Mucosa of rectum (tissue), 2 donors: ENCODE measurements at regions not wholly inside any gene's neighbourhood (a gene's known extent, or its start where the extent isn't known, plus 50 kb on each side); places are given as distances from the start of the nearest gene placed in this dataset.

Source experiments
- H3K27ac ChIP-seq, 2 donors: one replicate each; pipeline ENCODE4 v1.7.0; 2013; ENCODE audit warnings: inconsistent platforms in 2 of 2, low read depth in 2 of 2, low read length in 2 of 2
- H3K27me3 ChIP-seq, 2 donors: one replicate each; pipeline ENCODE4 v1.7.0; 2013; ENCODE audit warnings: low read length in 2 of 2; ENCODE audit not compliant: control insufficient read depth in 2 of 2, insufficient read depth in 2 of 2
- H3K36me3 ChIP-seq, 2 donors: one replicate each; pipeline ENCODE4 v1.7.0; 2013; ENCODE audit warnings: low read length in 2 of 2; ENCODE audit not compliant: control insufficient read depth in 2 of 2, insufficient read depth in 2 of 2
- H3K4me1 ChIP-seq, 2 donors: one replicate each; pipeline ENCODE4 v1.7.0; 2013; ENCODE audit warnings: low read length in 2 of 2, mild to moderate bottlenecking in 1 of 2; ENCODE audit not compliant: control insufficient read depth in 2 of 2, insufficient read depth in 2 of 2
- H3K4me3 ChIP-seq, 2 donors: one replicate each; pipeline ENCODE4 v1.7.0; 2013; ENCODE audit warnings: low read length in 2 of 2
- H3K9ac ChIP-seq, 2 donors: one replicate each; pipeline ENCODE4 v1.7.0; 2013; ENCODE audit warnings: low read length in 2 of 2, low read depth in 1 of 2, mild to moderate bottlenecking in 1 of 2
- H3K9me3 ChIP-seq, 2 donors: one replicate each; pipeline ENCODE4 v1.7.0; 2013; ENCODE audit warnings: low read length in 2 of 2; ENCODE audit not compliant: control insufficient read depth in 2 of 2
- donor health status: healthy.
- donor health status: Normal muscosa, but diverticular disease.

GRCh38 chr14:26265170-26265685 lies 332.6 kb downstream of the NOVA1 start:
- Histone ChIP-seq H3K9me3 (no peaks in the 10 kb centered on the region), H3K4me3 (no peak overlapping the region), H3K4me1 (no peaks in the 10 kb centered on the region), H3K36me3 (no peaks in the 10 kb centered on the region), H3K9ac (no peak overlapping the region), H3K27me3 (no peaks in the 10 kb centered on the region), H3K27ac (no peak overlapping the region)

- no peaks in the 10 kb centered on the region for H3K9me3 ChIP-seq
- no peaks in the 10 kb centered on the region for H3K36me3 ChIP-seq
- H3K4me1 ChIP-seq: no peaks in the 10 kb centered on the region
- no peak overlapping the region for H3K27ac ChIP-seq
- no peak overlapping the region for H3K4me3 ChIP-seq
- no peaks in the 10 kb centered on the region for H3K27me3 ChIP-seq
- no peak overlapping the region for H3K9ac ChIP-seq
These were observed 336.3 kb downstream of the NOVA1 start for GRCh38 chr14:26261368-26262122.

- Histone ChIP-seq H3K4me3 (no peak overlapping the region), H3K9ac (no peak overlapping the region), H3K9me3 (no peaks in the 10 kb centered on the region), H3K27me3 (no peaks in the 10 kb centered on the region), H3K36me3 (no peaks in the 10 kb centered on the region), H3K27ac (no peak overlapping the region), H3K4me1 (no peaks in the 10 kb centered on the region)
These were observed 342.6 kb downstream of the NOVA1 start for GRCh38 chr14:26255213-26255612.

DNA sequence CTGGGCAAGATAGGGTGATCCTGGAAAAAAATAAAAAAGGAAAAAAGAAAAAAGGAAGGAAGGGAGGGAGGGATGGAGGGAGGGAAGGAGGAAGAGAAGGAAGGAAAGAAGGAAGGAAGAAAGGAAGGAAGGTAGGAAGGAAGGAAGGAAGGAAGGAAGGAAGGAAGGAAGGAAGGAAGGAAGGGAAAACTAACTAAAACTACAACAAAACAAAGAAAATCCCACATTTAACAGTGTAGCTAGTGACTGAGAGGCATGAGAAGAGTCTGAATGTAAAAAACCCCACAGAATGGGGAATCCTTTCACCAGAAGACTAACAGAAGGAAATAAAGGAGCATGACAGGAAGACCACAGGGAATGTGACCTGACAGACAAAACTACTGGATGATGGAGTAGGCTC lies 345.7 kb downstream of the NOVA1 start:
- Histone ChIP-seq H3K27ac (no peak overlapping the region), H3K36me3 (no peaks in the 10 kb centered on the region), H3K9me3 (no peaks in the 10 kb centered on the region), H3K9ac (no peak overlapping the region), H3K27me3 (no peaks in the 10 kb centered on the region), H3K4me3 (no peak overlapping the region), H3K4me1 (no peaks in the 10 kb centered on the region)

GRCh38 chr14:26233118-26233517 lies 364.7 kb downstream of the NOVA1 start:
- Histone ChIP-seq H3K27me3 (no peaks in the 10 kb centered on the region), H3K36me3 (no peaks in the 10 kb centered on the region), H3K9me3 (no peaks in the 10 kb centered on the region), H3K4me3 (no peak overlapping the region), H3K27ac (no peak overlapping the region), H3K4me1 (no peaks in the 10 kb centered on the region), H3K9ac (no peak overlapping the region)

- H3K4me1 ChIP-seq: no peaks in the 10 kb centered on the region
- H3K36me3 ChIP-seq: no peaks in the 10 kb centered on the region
- no peaks in the 10 kb centered on the region for H3K9me3 ChIP-seq
- H3K4me3 ChIP-seq: no peak overlapping the region
- no peak overlapping the region for H3K27ac ChIP-seq
- H3K9ac ChIP-seq: no peak overlapping the region
- H3K27me3 ChIP-seq: no peaks in the 10 kb centered on the region
These were observed 379.0 kb downstream of the NOVA1 start for GRCh38 chr14:26218861-26219260.

DNA sequence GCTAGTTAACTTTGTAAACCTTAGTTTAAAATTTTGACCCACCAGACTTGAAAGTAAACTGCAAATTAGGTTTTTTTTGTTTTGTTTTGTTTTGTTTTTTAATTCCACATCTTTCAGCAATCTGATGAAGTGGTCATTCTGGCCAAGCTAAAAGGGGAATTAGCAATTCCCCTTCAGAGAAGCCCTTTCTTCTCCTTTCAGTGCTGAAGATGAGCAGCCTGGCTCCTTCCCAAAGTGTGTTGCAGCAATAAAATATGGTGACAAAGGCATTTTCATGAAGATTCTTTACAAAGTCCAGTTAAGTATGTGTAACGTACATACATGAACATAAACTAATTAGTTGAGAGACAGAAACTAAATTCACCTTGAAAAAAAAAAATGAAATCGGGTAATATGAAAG lies 380.1 kb downstream of the NOVA1 start:
- Histone ChIP-seq H3K9ac (no peak overlapping the region), H3K36me3 (no peaks in the 10 kb centered on the region), H3K27me3 (no peaks in the 10 kb centered on the region), H3K4me3 (no peak overlapping the region), H3K27ac (no peak overlapping the region), H3K9me3 (no peaks in the 10 kb centered on the region), H3K4me1 (no peaks in the 10 kb centered on the region)

DNA sequence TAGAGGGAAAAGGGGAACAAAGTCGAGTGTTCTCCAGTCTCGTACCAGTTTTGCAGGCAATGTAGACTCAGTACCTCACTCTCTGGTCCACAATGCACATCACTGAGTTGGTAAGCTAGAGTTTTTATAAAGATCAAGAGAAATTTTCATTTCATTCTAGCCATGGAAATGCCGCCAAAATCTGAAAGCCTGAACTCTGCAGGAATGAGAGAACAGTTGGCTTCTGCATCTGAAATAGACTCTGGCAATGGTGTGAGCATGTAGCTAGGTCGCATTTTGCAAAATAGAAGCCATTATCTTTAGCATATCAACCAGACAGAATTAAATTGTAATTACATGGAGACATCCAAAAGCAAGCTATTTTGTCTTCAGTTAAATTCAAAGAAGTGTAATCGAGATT lies 381.0 kb downstream of the NOVA1 start:
- Histone ChIP-seq H3K36me3 (no peaks in the 10 kb centered on the region), H3K9me3 (no peaks in the 10 kb centered on the region), H3K9ac (no peak overlapping the region), H3K4me1 (no peaks in the 10 kb centered on the region), H3K27me3 (no peaks in the 10 kb centered on the region), H3K27ac (no peak overlapping the region), H3K4me3 (no peak overlapping the region)

DNA sequence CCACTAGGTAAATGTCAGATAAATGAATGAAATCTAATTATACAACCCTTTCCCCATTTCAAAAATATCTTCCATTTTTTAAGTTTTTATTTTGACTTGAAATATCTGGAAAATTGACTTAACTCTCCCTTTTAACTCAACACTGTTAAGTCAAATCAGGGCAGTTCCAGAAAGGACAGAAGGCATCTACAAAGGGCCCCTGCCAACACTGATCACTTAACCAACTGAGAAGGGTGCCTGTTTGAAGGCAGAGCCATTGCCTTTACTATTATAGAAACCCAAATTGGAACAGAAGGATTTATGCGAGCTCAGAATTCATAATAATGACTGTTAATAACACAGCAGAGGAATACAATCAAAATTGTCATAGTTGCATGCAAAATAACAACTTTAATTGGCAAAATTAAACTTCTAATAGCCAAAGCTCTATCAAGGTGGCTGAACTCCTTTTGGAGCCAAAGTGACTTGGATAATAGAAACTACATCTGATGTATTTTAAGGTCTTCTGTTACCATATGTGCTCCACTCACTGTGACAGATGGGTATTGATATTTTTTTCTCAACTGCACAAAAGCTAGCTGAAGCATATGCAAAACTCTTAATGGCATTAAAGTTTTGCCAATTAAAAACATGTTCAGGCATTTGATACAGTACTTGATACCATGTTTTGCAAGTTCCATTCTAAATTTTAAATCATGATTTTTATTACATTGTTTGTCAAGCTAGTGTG lies 383.8 kb downstream of the NOVA1 start:
- Histone ChIP-seq H3K9ac (no peak overlapping the region), H3K27me3 (no peaks in the 10 kb centered on the region), H3K36me3 (no peaks in the 10 kb centered on the region), H3K27ac (no peak overlapping the region), H3K9me3 (no peaks in the 10 kb centered on the region), H3K4me3 (no peak overlapping the region), H3K4me1 (no peaks in the 10 kb centered on the region)

DNA sequence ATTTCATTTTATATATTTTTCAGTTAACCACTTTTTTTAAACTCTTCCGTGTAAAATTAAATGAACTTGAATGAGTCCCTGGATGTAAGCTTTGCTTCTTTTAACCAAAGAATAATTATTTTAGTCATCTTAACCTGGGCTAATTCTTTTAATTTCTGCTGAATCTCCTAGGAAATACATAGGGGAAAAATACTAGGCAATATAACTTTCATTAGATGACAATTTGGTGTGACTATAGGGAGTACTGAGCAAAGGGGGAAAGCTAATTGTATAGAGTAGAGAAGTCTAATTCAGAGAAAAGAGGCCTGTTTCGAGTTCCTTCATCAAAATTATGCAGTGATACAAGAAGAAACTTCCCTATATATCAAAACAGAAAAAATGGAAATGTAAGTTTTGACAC lies 388.1 kb downstream of the NOVA1 start:
- peaks cover 0 to under 1% of the 10 kb centered on the region in 2 donors for H3K27me3 ChIP-seq
- no peak overlapping the region for H3K4me3 ChIP-seq
- H3K9ac ChIP-seq: no peak overlapping the region
- H3K27ac ChIP-seq: no peak overlapping the region
- H3K9me3 ChIP-seq: no peaks in the 10 kb centered on the region
- no peaks in the 10 kb centered on the region for H3K4me1 ChIP-seq
- H3K36me3 ChIP-seq: no peaks in the 10 kb centered on the region
